Sigmoid colon (tissue), 6 donors: ENCODE measurements at regions not wholly inside any gene's neighbourhood (a gene's known extent, or its start where the extent isn't known, plus 50 kb on each side); places are given as distances from the start of the nearest gene placed in this dataset.

Experiments
- DNase-seq: peaks from one replicate; pipeline ENCODE4 v3.0.0-alpha.2; 2019
- H3K27ac ChIP-seq, 4 donors: fragments of 200-600 bp; sonication (generic); one replicate each; pipeline ENCODE4 v1.5.1; 2016 to 2019; ENCODE audit warnings: mild to moderate bottlenecking in 1 of 4
- H3K27me3 ChIP-seq, 3 donors: fragments of 200-600 bp; sonication (generic); one replicate each; pipeline ENCODE4 v1.5.1; 2019; ENCODE audit warnings: mild to moderate bottlenecking in 1 of 3
- H3K36me3 ChIP-seq, 4 donors: fragments of 200-600 bp; sonication (generic); one replicate each; pipeline ENCODE4 v1.5.1; 2016 to 2019
- H3K4me1 ChIP-seq, 4 donors: fragments of 200-600 bp; sonication (generic); one replicate each; pipeline ENCODE4 v1.5.1; 2017 to 2019
- H3K4me3 ChIP-seq, 4 donors: fragments of 200-600 bp; sonication (generic); one replicate each; pipeline ENCODE4 v1.5.1; 2017 to 2019; ENCODE audit warnings: mild to moderate bottlenecking in 2 of 4, moderate library complexity in 1 of 4
- H3K9me3 ChIP-seq, 4 donors: fragments of 200-600 bp in 3 of 4; sonication (generic) in 3 of 4; one replicate each; pipeline versions ENCODE4 v1.5.1 to v1.6.1; 2013 to 2019
- CTCF ChIP-seq, 4 experiments: fragments of 450-650 bp in 3 of 4; fragments of 200-600 bp in 1 of 4; IDR thresholded peaks; one replicate each; pipeline ENCODE4 v1.5.1; 2016 to 2019; ENCODE audit warnings: antibody characterized with exemption in 4 of 4, mild to moderate bottlenecking in 3 of 4, moderate library complexity in 2 of 4
- EP300 ChIP-seq, 4 donors: sonication (generic); formaldehyde crosslinking; IDR thresholded peaks; one replicate each; pipeline ENCODE4 v1.6.1; 2017; ENCODE audit warnings: antibody characterized with exemption in 4 of 4
- POLR2A ChIP-seq, 2 donors: fragments of 450-650 bp; IDR thresholded peaks; one replicate each; pipeline ENCODE4 v1.6.1; 2016; ENCODE audit warnings: antibody characterized with exemption in 2 of 2, mild to moderate bottlenecking in 2 of 2, moderate library complexity in 2 of 2
- POLR2AphosphoS5 ChIP-seq, 4 donors: sonication (generic); formaldehyde crosslinking; IDR thresholded peaks; one replicate each; pipeline ENCODE4 v1.6.1; 2017; ENCODE audit warnings: antibody characterized with exemption in 4 of 4
- WGBS, 2 donors: extraction: QIAGEN DNeasy Blood & Tissue Kit; methylation state at CpG; one replicate each; pipeline ENCODE4 v1.1.7; 2013; 5-methylcytosine and 5-hydroxymethylcytosine counted together
- intact Hi-C: fragments of 100-400 bp; cut with DNase I; formaldehyde crosslinking; loops from one replicate; pipeline ENCODE4 v1.15.1; 2023
- donor health status: healthy with polysubstance abuse.
- donor health status: healthy.

DNA sequence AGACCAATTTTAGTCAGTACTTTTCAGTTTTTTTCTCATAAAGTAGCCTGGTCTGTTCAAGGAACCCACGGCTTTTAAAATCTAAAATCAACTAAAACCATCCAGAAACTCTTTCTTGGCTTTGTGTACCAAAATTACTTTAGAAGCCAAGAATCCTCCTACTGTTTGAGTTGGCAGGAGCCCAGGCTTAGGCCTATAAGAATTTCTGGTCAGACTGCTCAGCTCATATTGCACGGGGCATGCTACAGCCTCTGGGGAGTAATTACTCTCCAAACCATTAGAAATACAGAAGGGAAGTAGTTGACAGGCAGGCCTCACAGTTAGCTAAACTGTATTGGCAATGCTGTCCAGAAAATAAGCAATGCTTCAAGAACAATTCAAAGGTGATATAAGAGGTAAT is 1862.9 kb upstream of the RAG2 start:
- DNase-seq, result no peak
- intact Hi-C loops, result no loop called here
- Histone ChIP-seq H3K36me3 (no peaks in the 10 kb centered on the region), H3K27me3 (no peaks in the 10 kb centered on the region), H3K4me1 (no peaks in the 10 kb centered on the region), H3K9me3 (peaks cover 0 to 3% (median 0%) of the 10 kb centered on the region in 4 donors), H3K27ac (no peak overlapping the region), H3K4me3 (no peak overlapping the region)
- 28 to 41% methylated on average over 2 of the region's 2 CpGs for WGBS, 2 donors
- TF ChIP-seq POLR2AphosphoS5 (IDR thresholded peaks at IDR 0.05) (no peak), EP300 (IDR thresholded peaks at IDR 0.05) (no peak), CTCF (IDR thresholded peaks at IDR 0.05) (no peak)

GRCh38 chr11:38460429-38460828 is 1862.4 kb upstream of the RAG2 start:
- no peaks in the 10 kb centered on the region for H3K4me1 ChIP-seq
- H3K4me3 ChIP-seq, result no peak overlapping the region
- no peaks in the 10 kb centered on the region for H3K27me3 ChIP-seq
- intact Hi-C loops, result no loop called here
- TF ChIP-seq EP300 (IDR thresholded peaks at IDR 0.05), result no peak
- TF ChIP-seq POLR2A (IDR thresholded peaks at IDR 0.05), result no peak
- TF ChIP-seq CTCF (IDR thresholded peaks at IDR 0.05), result no peak
- no peak for TF ChIP-seq POLR2AphosphoS5 (IDR thresholded peaks at IDR 0.05)
- 79 to 85% methylated on average over 2 of the region's 2 CpGs for WGBS, 2 donors
- H3K9me3 ChIP-seq, result peaks cover 0 to 6% (median 0%) of the 10 kb centered on the region in 4 donors
- DNase-seq, result no peak
- H3K36me3 ChIP-seq, result no peaks in the 10 kb centered on the region
- no peak overlapping the region for H3K27ac ChIP-seq

- Histone ChIP-seq H3K4me1 (no peaks in the 10 kb centered on the region), H3K9me3 (peaks cover 0 to 6% (median 0%) of the 10 kb centered on the region in 4 donors), H3K27me3 (no peaks in the 10 kb centered on the region), H3K36me3 (no peaks in the 10 kb centered on the region), H3K27ac (no peak overlapping the region), H3K4me3 (no peak overlapping the region)
- TF ChIP-seq CTCF (IDR thresholded peaks at IDR 0.05), result no peak
- TF ChIP-seq EP300 (IDR thresholded peaks at IDR 0.05), result no peak
- TF ChIP-seq POLR2A (IDR thresholded peaks at IDR 0.05), result no peak
- TF ChIP-seq POLR2AphosphoS5 (IDR thresholded peaks at IDR 0.05), result no peak
- DNase-seq, result no peak
- intact Hi-C loops, result no loop called here
- WGBS, 2 donors, result 69 to 82% methylated on average over 3 of the region's 3 CpGs
These were observed 1858.3 kb upstream of the RAG2 start for GRCh38 chr11:38456371-38456770.

DNA sequence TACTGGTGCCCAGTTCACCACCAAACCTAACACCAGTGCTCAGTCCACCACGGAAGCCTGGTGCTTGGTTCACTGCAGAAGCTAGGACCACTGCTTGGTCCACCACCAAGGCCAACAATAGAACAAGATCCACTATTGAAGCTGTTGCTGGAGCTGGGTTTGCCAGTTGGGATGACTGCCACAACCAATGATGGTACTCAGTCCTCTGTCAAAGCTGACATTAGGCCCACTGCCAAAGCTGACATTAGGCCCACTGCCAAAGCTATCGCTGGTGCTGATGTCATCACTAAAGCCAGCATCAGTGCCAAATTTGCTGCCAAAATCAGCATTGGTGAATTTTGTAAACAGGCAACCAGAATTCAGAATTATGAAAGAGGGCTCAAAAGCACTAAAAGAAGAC is 1850.2 kb upstream of the RAG2 start:
- Histone ChIP-seq H3K4me1 (no peaks in the 10 kb centered on the region), H3K9me3 (no peaks in the 10 kb centered on the region), H3K27ac (no peak overlapping the region), H3K27me3 (no peaks in the 10 kb centered on the region), H3K4me3 (no peak overlapping the region), H3K36me3 (no peaks in the 10 kb centered on the region)
- TF ChIP-seq POLR2A (IDR thresholded peaks at IDR 0.05) (no peak), CTCF (IDR thresholded peaks at IDR 0.05) (no peak), POLR2AphosphoS5 (IDR thresholded peaks at IDR 0.05) (no peak), EP300 (IDR thresholded peaks at IDR 0.05) (no peak)
- 53 to 75% methylated on average over 2 of the region's 2 CpGs for WGBS, 2 donors
- DNase-seq, result no peak
- intact Hi-C loops, result no loop called here

DNA sequence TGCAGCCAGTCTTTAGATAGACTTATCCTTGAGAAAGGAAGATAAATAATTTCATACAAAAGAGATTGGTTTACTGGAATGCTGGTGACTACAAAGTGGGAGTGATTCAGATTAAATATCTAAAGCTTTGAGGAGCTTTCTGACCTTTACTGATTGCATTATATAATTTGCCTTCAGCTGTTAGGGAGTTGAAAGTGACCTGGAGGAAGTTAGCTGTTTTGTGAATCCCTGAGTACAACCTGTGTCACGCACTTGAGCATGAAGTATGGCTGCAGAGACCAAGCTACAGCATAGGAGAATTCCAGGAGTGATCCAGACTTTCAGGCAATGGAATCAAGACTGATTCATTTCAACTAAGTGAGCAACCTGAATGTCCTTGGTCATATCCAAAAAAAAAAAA is 1848.3 kb upstream of the RAG2 start:
- TF ChIP-seq EP300 (IDR thresholded peaks at IDR 0.05) (no peak), CTCF (IDR thresholded peaks at IDR 0.05) (no peak), POLR2A (IDR thresholded peaks at IDR 0.05) (no peak), POLR2AphosphoS5 (IDR thresholded peaks at IDR 0.05) (no peak)
- intact Hi-C loops, result no loop called here
- Histone ChIP-seq H3K4me1 (no peaks in the 10 kb centered on the region), H3K27ac (no peak overlapping the region), H3K9me3 (no peaks in the 10 kb centered on the region), H3K36me3 (no peaks in the 10 kb centered on the region), H3K27me3 (no peaks in the 10 kb centered on the region), H3K4me3 (no peak overlapping the region)
- 89 to 91% methylated on average over 1 of the region's 1 CpG for WGBS, 2 donors
- DNase-seq, result no peak
